ENCODE measurements at regions not wholly inside any gene's neighbourhood (a gene's known extent, or its start where the extent isn't known, plus 50 kb on each side); places are given as distances from the start of the nearest gene placed in this dataset.

DNA sequence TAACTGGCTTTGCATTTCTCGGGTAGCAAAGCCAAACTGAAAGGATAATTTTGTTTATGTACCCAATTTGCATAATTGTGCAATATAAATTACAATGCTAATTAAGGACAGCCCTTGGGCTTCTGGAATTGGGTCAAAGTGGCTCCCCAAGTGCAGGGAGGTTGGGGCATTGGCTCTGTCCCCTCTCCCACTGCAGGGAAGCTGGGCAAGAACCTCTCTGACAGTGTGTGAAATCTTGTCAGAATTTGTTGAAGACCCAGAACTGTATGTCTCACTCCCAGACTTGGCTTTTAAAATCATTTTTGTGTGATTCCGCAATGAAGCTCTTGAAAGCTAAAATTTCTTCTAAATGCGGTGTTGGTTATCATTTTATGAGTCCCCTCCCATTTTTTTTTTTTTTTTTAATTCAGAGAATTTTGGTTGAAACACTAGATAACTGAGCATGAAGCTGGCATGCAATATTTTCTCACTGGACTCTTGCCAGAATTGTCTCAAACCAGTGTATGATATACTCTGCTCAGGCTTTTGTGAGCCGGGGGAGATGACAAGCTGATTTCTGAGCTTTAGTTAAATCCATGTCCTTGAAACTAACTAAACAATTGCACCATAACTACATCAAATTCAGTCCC is 878.9 kb upstream of the CXADR start:
- peak in 1 of 2 experiments; percentile 9 for DNase-seq (ENCODE audit: low read depth in 2 of 2)

DNA sequence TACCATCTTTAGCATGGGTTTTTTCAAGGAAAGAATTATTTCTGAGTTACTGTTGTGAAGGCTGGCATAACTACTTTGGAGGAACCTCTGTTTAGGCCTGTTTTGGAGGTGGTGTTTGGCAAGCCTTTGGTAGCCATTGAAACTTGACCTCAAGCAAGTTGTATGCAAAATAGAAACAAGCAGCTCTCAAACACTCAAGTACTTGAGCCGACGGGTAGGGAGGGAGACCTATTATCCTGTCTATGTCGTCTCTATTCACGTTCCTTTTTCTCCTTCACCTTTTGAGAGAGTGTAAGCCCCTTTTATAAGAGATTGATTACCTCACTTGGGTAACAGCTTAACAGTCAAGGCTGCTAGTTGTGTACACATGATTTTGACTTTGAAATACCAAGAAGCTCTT is 878.3 kb upstream of the CXADR start:
- no peak for DNase-seq (ENCODE audit: low read depth in 2 of 2)

DNA sequence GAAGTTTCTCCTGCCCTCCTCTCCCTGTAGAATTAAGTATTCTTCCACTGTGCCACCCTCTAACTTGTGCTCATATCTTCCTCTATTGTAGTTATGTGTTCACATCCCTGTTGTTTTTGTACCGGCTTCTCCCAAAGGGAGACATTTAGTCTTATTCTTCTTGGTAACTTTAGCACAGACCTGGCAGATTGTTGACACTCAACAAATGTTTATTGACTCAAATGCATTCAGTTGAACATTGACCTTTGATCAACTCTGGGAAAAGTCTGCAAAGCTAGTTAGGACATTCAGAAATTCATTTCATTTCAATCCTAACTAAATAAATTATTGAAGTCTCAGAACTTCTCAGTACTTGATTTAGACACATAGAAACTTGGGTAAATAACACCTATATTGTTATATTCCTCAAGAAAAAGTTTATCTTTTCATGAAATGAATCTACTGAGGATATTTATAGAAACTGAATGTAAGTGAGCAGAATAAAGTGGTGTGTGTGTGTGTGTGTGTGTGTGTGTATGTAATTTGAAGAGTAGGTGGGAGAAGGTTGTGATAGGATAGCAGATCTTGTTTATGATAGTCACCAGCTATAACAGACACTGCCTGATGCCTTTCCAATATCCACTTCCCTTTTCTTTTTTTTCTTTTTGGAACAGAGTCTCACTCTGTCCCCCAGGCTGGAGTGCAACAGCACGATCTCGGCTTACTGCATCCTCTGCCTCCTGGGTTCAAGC is 872.4 kb upstream of the CXADR start:
- no peak for DNase-seq (ENCODE audit: low read depth in 2 of 2)

DNA sequence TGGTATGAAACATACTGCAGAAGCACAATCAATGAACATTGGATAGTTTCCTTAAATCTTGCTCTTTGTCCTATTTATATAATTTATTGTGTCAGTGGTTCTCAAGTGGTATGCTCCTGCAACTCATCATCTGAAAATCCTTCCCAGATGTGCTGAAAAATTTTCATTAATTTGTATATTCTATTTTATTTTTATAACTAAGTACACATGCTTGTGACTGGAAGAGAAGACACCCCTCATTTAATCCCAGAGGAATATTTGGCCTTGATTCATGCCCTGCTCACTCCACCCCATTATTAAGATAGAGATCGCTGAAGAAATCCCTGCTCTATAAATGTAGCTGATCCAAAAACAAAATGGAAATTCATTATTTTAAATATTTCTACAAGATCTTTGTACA is 870.5 kb upstream of the CXADR start:
- DNase-seq (ENCODE audit: low read depth in 2 of 2): peak; percentile 29 to 31

DNA sequence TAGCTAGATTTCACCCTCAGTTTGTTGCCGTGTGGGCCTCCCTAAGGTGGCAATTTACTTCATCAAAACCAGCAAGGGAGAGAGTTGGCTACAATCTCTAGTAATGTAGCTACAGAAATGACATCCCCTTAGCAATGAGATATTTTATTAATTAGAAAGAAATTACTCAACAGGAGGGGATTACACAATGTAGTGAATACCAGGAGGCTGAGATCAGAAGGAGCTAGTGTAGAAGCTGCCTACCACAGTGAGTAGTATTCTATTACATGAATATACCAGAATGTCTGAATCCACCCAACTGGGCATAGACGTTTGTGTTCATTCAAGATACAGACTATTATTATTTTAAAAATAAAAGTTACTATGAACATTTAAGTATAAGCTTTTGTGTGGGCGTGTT is 868.2 kb upstream of the CXADR start:
- peak; percentile 7 to 18 for DNase-seq (ENCODE audit: low read depth in 2 of 2)

DNA sequence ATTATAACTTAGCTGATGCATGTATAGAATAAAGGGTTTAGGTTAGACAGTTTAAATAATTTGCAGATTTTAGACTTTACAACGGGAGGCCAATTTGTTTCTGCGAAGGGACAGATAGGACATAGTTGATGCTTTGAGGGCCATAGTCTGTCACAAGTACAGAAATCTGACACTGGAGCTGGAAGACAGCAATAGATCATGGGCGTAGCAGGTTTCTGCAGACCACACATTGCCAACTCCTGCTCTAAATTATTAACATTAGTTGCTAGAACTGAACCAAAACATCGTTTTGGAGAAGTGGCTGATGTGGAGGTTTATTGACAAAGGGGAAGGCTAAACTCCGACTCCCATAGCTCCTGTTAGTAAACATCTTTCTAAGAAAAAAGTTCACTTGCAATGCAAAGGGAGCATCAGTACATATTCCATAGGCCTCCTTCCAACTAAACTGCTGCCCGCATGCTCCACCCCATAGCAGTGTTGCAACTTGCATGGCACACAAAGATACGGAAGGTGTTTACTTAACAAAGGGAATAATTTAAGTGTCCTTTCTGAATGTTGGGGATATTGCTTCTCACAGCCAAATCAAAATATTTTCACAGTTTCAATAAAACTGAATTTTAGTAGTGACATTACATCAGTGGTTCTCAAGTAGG is 862.0 kb upstream of the CXADR start:
- no peak for DNase-seq (ENCODE audit: low read depth in 2 of 2)

DNA sequence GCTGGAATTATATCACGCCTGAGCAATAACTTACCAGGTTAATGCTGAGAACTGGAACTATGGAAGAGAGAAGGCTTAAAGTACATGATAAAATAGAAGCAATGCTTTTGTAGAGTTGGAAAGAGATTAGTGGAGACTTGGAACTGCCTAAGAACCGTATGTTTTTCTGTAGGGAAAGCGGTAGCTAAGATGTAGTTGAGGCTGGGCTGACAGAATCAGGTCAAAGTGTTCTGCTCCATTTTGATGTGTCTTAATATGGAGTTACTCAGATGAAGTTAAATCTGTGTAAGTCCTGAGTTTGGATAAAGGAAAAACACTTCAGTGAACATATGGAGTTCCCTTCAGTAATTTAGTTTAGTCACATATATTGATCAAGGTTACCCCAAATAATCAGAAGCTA is 860.9 kb upstream of the CXADR start:
- no peak for DNase-seq (ENCODE audit: low read depth in 2 of 2)

DNA sequence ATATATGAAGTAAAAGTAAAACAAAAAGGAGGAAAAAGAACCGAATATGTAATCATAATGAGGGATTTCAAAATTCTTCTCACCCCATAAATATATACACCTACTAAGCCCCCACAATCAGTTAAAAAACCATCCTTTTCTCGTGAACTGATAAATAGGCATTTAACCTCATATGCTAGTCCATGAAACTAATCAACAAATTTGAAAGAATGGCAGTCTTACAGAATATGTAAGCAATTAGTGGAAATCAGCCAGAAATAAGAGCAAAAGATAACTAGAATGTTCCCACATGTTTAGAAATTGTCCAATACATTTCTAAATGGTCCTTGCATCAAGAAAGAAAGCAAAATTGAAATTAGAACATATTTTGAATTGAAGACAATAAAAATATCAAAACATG is 849.4 kb upstream of the CXADR start:
- no peak for DNase-seq (ENCODE audit: low read depth in 2 of 2)

DNA sequence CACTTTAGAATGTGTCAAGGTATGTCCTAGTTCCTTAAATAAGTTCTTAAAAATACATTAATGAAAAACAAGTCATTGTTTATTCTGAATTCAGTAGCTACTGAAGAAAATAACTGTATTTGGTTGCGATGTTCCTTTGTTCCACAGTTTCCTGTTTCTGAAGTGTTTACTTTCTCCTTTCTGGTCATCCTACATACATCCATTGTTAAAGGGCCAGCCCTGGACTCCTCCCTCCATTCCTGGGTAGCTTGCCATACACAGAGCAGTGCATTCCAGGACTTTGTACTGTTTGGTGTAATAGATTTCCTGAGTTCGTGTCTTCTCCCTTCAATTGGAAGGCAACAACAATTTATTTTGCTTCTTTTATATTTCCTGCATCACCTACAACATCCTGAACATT is 845.4 kb upstream of the CXADR start:
- DNase-seq (ENCODE audit: low read depth in 2 of 2): no peak

DNA sequence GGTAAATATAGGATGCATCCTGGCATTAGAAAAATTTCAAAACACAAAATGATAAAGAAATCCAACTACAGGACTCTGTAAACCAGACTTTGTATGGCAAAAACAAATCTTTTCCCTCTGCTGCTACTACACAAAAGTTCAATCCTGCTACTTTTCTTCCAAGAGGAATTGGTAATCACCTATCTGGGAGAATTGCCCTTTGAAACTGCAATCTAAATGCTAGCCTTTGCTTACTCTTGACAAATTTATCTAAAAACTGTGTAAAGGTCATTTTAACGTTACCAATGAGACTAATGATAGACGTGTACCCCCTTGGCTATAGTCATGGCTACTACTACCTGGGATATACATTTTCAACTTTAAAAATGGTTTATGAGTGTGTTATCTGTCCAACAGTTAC is 837.9 kb upstream of the CXADR start:
- DNase-seq (ENCODE audit: low read depth in 2 of 2): no peak

DNA sequence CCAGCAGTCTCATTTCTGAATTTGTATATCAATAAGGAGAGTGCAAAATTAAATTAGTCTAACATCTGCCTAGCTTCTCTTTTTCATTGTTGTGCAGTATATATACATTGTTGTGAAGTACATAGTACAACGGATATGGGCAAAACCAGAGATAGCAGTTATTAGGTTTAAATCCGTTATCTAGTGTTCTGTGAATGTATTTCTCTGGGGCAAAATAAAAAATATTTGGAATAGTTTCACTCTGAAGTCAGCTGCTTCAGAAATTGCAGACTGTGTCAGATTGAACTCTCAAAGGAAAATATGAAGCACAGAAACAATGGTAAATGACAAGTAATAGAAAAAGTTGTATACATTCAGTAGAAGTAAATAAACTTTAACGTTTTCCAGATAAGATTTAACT is 836.5 kb upstream of the CXADR start:
- no peak for DNase-seq (ENCODE audit: low read depth in 2 of 2)

DNA sequence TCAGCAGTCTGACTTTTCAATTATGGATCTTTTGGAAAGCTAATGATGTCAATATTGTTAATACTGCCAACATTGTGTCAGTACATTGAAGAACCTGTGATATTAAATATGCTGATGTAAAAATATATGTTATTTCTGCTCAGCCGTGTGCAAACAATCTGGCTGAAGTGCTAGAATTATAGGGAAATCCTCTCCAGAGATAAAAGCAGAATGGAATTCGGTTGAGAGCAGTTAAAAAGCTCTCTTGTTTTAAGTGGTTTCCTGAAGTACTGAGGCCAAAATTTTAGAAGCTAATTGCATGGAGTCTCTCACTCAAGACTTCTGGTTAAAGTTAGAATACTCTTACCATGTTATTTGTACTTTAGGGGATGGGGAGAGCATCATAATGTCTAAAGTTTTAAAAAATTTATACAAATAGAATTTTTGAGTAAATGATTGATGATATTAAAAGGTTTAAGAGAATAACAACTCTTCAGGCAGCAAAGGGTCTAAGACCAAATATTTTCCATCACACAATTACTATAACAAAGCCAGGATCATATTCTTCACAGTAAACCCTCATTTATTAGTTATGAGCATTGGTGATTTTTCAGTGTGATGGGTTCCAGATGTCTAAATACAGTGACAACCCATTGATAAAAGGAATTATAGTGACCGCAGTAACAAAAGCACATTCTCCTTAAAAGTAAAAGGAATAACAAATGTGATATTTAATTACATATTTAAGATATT is 834.2 kb upstream of the CXADR start:
- no peak for DNase-seq (ENCODE audit: low read depth in 2 of 2)

DNA sequence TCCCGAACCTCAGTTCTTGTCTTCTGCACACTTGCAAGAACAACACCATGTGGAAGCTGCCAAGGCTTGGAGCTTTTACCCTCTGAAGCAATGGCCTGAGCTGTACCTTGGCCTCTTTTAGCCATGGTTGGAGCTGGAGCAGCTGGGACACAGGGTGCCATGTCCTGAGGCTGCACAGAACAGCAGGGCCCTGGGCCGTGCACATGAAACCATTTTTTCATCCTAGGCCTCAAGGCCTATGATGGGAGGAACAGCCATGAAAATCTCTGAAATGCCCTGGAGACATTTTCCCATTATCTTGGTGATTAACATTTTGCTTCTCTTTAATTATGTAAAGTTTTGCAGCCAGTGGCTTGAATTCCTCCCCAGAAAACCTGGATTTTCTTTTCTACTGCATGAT is 817.8 kb upstream of the CXADR start:
- no peak for DNase-seq (ENCODE audit: low read depth in 2 of 2)

DNA sequence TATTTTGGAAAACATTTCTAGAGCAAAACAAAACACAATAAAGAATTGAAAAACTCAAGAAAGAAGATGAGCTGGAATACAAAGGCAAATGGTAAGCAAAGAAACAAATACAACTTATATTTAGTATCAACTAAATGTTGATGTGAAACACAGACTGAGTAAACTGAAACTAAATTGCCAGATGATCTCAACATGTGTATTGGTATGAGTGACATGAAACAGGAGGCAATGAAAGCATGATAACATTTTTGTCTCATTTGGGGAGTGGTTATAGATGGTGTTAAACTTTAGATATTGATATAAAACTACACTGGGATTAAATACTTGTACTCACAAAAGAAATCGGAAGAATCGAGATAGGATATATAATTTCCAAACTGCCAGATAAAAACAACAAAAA is 805.6 kb upstream of the CXADR start:
- no peak for DNase-seq (ENCODE audit: low read depth in 2 of 2)

DNA sequence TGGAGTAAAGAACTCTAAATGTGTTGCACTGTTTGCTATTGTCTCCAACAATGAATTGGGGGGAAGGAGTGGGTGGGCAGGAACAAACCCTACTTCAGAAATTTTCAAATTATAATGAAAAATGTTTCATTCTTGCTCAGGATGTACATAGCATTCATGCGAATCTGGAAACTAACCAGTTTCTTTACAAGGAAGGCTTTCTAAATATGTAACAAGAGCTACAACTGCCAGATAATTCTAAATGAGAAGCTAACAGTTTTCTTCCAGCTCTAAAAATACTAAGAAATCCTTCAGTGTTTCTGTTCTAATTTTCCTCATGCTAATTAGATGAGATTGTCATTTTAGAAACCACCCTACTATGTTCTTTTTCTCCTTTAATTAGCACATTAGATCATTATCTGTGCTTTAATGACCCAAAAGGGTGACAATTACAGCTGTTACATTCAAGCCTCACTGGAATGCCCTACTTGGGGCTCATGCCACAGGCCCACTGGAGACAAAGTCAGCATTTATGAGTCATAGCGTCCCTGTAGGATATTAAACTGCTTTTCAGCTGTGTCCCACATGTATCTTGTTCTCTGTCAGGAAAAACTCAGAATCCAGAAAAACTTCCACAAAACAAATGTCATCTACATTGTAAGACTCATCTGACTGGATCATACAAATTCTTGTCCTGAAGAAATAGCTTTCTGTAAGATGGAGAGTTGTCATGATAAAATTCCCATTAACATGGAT is 804.6 kb upstream of the CXADR start:
- no peak for DNase-seq (ENCODE audit: low read depth in 2 of 2)

DNA sequence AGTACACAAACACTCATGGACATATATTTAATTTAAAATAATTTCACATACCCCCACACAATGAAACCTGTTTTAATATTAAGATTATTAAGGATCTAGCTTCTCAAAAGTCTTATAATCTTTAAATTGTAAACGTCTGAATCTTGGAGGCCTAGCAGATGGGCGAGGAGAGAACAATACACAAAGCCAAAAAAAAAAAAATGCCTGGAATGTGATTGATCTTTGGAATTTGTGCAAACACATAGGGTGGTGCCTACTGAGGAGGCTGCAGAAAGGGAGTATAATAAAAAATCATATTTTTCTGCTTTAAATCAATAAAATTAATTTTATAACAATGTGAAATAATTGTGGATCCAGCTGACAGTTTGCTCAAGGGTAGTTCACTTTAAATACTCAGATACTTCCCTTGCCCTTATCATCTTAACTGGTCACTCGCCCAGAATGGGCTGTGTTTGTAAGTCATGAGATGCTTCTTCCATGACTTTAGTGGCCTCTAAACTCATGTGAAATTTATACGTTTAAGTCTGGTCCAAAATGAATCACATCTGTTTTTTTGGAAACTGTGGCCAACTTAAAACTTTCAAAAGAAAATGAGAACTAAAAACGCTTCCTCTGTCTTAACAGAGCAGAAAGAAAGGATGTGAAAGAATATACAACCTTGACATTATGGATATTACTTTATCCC is 802.8 kb upstream of the CXADR start:
- DNase-seq (ENCODE audit: low read depth in 2 of 2): peak; percentile 25 to 28

DNA sequence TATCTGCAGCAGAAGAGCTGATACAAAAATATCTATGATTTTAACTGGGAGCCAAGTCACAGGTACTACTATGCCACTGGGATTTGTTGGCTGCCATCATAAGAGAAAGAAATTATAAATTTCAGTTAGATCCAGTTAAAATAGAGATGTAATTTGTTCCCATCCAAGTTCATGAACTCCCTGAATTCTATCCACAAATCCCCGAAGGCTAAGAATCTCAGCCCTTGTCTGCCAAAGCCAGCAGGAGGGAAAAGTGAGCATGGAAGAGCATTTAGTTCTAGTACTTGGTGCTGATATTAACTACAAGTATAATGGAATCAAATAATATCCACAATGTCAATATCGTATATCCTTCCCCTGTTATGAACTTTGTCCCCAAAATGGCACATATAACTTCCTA is 801.1 kb upstream of the CXADR start:
- DNase-seq (ENCODE audit: low read depth in 2 of 2): no peak

DNA sequence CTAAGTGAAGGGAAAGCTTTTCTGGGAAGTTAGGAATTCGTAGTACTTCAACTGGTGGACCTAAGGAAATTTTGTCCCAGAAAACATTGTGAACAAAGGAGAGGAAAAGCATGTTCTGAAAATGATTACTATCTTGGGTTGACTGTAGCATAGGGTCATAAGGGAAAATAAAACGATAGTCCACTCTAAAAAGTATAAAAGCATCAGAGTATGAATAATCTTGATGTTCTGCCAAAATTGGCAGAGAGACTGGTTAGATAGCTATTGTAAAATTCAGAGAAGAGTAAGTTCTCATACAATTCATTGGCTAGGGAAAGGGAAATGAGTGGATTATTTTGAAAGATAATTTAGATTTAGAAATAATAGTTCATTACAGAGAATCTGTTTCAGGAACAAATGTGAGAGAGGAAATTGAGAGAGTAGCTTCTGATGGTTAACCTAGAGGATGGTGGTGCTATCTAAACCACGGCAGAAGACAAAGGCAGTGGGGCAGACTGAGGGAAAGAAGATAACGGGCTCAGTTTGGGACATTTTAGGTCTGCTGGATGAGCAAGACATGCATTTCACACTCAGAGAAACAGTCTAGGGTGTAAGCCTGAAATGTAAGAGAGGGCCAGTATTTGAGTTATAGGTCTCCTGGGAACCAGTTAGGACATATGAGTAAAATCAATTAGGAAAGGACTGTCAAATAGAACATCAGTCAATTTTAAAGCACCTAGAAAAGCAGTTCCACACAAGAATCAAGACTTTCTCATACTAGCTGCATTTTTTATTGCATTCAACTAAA is 799.3 kb upstream of the CXADR start:
- DNase-seq (ENCODE audit: low read depth in 2 of 2): no peak

DNA sequence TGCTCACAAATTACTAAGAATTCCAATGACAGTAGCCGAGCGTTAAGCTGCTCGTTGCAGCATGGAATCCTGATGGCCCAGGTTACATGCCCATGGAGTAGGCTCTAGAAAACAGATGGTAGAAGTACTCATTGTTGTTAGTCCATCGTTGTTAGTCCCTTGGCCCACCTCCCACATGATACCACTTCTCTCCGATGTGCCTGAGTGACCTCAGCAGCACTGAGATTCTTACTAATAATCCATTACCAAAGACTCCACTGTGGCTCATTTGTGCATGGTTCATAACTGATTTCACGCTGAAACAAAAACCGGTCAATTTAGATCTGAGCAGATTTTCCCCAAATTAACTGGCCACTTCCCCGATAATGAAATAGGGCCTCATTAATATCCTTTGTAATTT is 772.3 kb upstream of the CXADR start:
- no peak for DNase-seq (ENCODE audit: low read depth in 2 of 2)

DNA sequence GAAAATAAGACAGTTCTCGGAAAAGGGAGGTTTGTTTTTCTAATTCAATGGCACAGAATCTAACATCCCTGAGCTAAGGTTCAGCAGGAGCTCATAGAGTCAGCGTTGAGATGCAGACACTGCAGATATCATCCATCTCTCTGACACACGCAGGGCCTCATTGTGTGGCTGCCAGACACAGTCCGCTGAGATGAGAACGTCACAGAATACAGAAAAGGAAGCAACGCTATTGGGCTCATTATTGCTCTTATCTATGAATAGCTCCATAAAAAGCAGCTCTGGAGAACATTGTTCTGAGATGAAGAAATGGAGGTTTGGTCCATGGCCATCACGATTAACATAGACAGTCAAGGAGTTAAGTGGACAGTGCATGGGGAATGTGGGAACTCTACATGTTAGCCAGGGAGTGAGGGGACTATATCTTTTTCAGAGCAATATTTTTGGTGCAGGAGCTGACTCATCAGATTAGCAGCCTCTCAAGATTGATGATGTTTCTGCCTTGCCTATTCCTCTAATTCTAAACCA is 771.6 kb upstream of the CXADR start:
- no peak for DNase-seq (ENCODE audit: low read depth in 2 of 2)

Measured in fibroblast of skin of left biceps (primary cell).